HL-60 (cell line): ENCODE measurements at regions not wholly inside any gene's neighbourhood (a gene's known extent, or its start where the extent isn't known, plus 50 kb on each side); places are given as distances from the start of the nearest gene placed in this dataset.

Experiments used
- DNase-seq, 2 experiments: peaks; one replicate each; pipeline ENCODE4 v3.0.0-alpha.2; 2010 to 2020; ENCODE audit warnings: low read depth in 1 of 2, low spot score in 1 of 2
- H3K27ac ChIP-seq: fragments of 250-450 bp; sonication (Bioruptor Pico); replicated peaks from 2 replicates; pipeline ENCODE4 v1.5.1; 2020; ENCODE audit warnings: mild to moderate bottlenecking, moderate library complexity
- H3K27me3 ChIP-seq: fragments of 250-450 bp; sonication (Bioruptor Pico); 2 replicates; pipeline ENCODE4 v1.5.1; 2021; ENCODE audit warnings: mild to moderate bottlenecking, moderate library complexity; ENCODE audit not compliant: insufficient read depth, poor library complexity, severe bottlenecking
- H3K4me3 ChIP-seq: replicated peaks from 2 replicates; pipeline ENCODE4 v1.5.1; 2011; ENCODE audit warnings: mild to moderate bottlenecking, control low read depth, low read length; ENCODE audit not compliant: insufficient read depth
- GABPA ChIP-seq: IDR thresholded peaks from 2 replicates; pipeline ENCODE4 v1.6.1; 2012; ENCODE audit warnings: low read depth
- POLR2AphosphoS5 ChIP-seq: IDR thresholded peaks from 2 replicates; pipeline ENCODE4 v1.6.1; 2012; ENCODE audit warnings: low read depth
- SPI1 ChIP-seq: IDR thresholded peaks from 2 replicates; pipeline ENCODE4 v1.6.1; 2012; ENCODE audit warnings: low read depth, mild to moderate bottlenecking, borderline replicate concordance
- TF ChIP-seq, protein P1 (sequence below): IDR thresholded peaks from 2 replicates; pipeline ENCODE4 v1.6.1; 2012; ENCODE audit warnings: low read depth; ENCODE audit not compliant: insufficient replicate concordance
- TF ChIP-seq, protein P2 (sequence below): IDR thresholded peaks from one replicate; pipeline ENCODE4 v1.5.1; 2011; ENCODE audit warnings: low read length, control low read depth, inconsistent platforms; ENCODE audit not compliant: insufficient read depth

- peak; percentile 31 to 90 for DNase-seq
- no peak overlapping the region for H3K4me3 ChIP-seq
- no peak for TF ChIP-seq SPI1
- no peak for TF ChIP-seq POLR2AphosphoS5
- TF ChIP-seq, protein P1, sequence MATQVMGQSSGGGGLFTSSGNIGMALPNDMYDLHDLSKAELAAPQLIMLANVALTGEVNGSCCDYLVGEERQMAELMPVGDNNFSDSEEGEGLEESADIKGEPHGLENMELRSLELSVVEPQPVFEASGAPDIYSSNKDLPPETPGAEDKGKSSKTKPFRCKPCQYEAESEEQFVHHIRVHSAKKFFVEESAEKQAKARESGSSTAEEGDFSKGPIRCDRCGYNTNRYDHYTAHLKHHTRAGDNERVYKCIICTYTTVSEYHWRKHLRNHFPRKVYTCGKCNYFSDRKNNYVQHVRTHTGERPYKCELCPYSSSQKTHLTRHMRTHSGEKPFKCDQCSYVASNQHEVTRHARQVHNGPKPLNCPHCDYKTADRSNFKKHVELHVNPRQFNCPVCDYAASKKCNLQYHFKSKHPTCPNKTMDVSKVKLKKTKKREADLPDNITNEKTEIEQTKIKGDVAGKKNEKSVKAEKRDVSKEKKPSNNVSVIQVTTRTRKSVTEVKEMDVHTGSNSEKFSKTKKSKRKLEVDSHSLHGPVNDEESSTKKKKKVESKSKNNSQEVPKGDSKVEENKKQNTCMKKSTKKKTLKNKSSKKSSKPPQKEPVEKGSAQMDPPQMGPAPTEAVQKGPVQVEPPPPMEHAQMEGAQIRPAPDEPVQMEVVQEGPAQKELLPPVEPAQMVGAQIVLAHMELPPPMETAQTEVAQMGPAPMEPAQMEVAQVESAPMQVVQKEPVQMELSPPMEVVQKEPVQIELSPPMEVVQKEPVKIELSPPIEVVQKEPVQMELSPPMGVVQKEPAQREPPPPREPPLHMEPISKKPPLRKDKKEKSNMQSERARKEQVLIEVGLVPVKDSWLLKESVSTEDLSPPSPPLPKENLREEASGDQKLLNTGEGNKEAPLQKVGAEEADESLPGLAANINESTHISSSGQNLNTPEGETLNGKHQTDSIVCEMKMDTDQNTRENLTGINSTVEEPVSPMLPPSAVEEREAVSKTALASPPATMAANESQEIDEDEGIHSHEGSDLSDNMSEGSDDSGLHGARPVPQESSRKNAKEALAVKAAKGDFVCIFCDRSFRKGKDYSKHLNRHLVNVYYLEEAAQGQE = no peak
- TF ChIP-seq, protein P2, sequence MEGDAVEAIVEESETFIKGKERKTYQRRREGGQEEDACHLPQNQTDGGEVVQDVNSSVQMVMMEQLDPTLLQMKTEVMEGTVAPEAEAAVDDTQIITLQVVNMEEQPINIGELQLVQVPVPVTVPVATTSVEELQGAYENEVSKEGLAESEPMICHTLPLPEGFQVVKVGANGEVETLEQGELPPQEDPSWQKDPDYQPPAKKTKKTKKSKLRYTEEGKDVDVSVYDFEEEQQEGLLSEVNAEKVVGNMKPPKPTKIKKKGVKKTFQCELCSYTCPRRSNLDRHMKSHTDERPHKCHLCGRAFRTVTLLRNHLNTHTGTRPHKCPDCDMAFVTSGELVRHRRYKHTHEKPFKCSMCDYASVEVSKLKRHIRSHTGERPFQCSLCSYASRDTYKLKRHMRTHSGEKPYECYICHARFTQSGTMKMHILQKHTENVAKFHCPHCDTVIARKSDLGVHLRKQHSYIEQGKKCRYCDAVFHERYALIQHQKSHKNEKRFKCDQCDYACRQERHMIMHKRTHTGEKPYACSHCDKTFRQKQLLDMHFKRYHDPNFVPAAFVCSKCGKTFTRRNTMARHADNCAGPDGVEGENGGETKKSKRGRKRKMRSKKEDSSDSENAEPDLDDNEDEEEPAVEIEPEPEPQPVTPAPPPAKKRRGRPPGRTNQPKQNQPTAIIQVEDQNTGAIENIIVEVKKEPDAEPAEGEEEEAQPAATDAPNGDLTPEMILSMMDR = no peak
- TF ChIP-seq GABPA = no peak
- H3K27me3 ChIP-seq = no peaks in the 10 kb centered on the region
- H3K27ac ChIP-seq = no peak overlapping the region
Observed at GRCh38 chr6:104639668-104640067, 220.1 kb downstream of the HACE1 start.

GRCh38 chr6:104638841-104639290, 220.9 kb downstream of the HACE1 start:
- DNase-seq = peak in 1 of 2 experiments; percentile 17
- TF ChIP-seq, protein P2 = no peak
- TF ChIP-seq SPI1 (no peak), GABPA (no peak), POLR2AphosphoS5 (no peak)
- TF ChIP-seq, protein P1 = no peak
- Histone ChIP-seq H3K27me3 (no peaks in the 10 kb centered on the region), H3K4me3 (no peak overlapping the region), H3K27ac (no peak overlapping the region)

- Histone ChIP-seq H3K27me3 (no peaks in the 10 kb centered on the region), H3K4me3 (no peak overlapping the region), H3K27ac (no peak overlapping the region)
- TF ChIP-seq, protein P1 = no peak
- TF ChIP-seq GABPA (no peak), SPI1 (no peak), POLR2AphosphoS5 (no peak)
- TF ChIP-seq, protein P2 = no peak
- DNase-seq = no peak
Observed at GRCh38 chr6:104633125-104633524, 226.6 kb downstream of the HACE1 start.
